Anterior cingulate cortex (tissue), 58 donors: ENCODE measurements at regions not wholly inside any gene's neighbourhood (a gene's known extent, or its start where the extent isn't known, plus 50 kb on each side); places are given as distances from the start of the nearest gene placed in this dataset.
A peak's percentile ranks its signal among the peaks of the same experiment; 100 is the strongest.
"Not testable (repeated sequence)": the region's sequence is repeated elsewhere in the genome, so short reads cannot be mapped to it uniquely, and the experiment has no call there.

ENCODE experiments used
- DNase-seq, 58 donors: peaks; one replicate each; lab custom pipeline; 2025; lab: John Stamatoyannopoulos, UW

GRCh38 chr12:65668981-65669695 lies 155.1 kb upstream of the HMGA2 start:
- no peak for DNase-seq

- DNase-seq = no peak
Measured at GRCh38 chr12:65670775-65671174, 153.5 kb upstream of the HMGA2 start.

- no peak for DNase-seq
Measured at GRCh38 chr12:65672441-65672840, 151.8 kb upstream of the HMGA2 start.

GRCh38 chr12:65673156-65673690 lies 151.1 kb upstream of the HMGA2 start:
- no peak for DNase-seq

- no peak for DNase-seq
Measured at GRCh38 chr12:65673732-65674131, 150.6 kb upstream of the HMGA2 start.

- DNase-seq = no peak
Measured at GRCh38 chr12:65675141-65675621, 149.1 kb upstream of the HMGA2 start.

- DNase-seq = not testable (repeated sequence)
Measured at GRCh38 chr12:65678172-65678571, 146.1 kb upstream of the HMGA2 start.

GRCh38 chr12:65681226-65681625 lies 143.1 kb upstream of the HMGA2 start:
- no peak for DNase-seq

GRCh38 chr12:65682112-65682511 lies 142.2 kb upstream of the HMGA2 start:
- no peak for DNase-seq

- no peak for DNase-seq
Measured at GRCh38 chr12:65684906-65685305, 139.4 kb upstream of the HMGA2 start.

- no peak for DNase-seq
Measured at GRCh38 chr12:65685514-65685913, 138.8 kb upstream of the HMGA2 start.

GRCh38 chr12:65689508-65689907 lies 134.8 kb upstream of the HMGA2 start:
- DNase-seq = no peak

- no peak for DNase-seq
Measured at GRCh38 chr12:65690477-65690876, 133.8 kb upstream of the HMGA2 start.

GRCh38 chr12:65694130-65694529 lies 130.2 kb upstream of the HMGA2 start:
- no peak for DNase-seq

- DNase-seq = peak in 13 of 58 donors; percentile 0 to 28 (median 1)
Measured at GRCh38 chr12:65695113-65695865, 129.0 kb upstream of the HMGA2 start.

- DNase-seq = no peak
Measured at GRCh38 chr12:65696227-65696626, 128.1 kb upstream of the HMGA2 start.

- no peak for DNase-seq
Measured at GRCh38 chr12:65699251-65699650, 125.0 kb upstream of the HMGA2 start.

GRCh38 chr12:65703176-65703575 lies 121.1 kb upstream of the HMGA2 start:
- no peak for DNase-seq

GRCh38 chr12:65705380-65705876 lies 118.9 kb upstream of the HMGA2 start:
- no peak for DNase-seq

GRCh38 chr12:65707051-65707450 lies 117.2 kb upstream of the HMGA2 start:
- DNase-seq = no peak

- DNase-seq = no peak
Measured at GRCh38 chr12:65712260-65713004, 111.9 kb upstream of the HMGA2 start.
